GM12878 (cell line): ENCODE measurements at regions not wholly inside any gene's neighbourhood (a gene's known extent, or its start where the extent isn't known, plus 50 kb on each side); places are given as distances from the start of the nearest gene placed in this dataset.

ENCODE experiments used
- ATF2 ChIP-seq: IDR thresholded peaks from 2 replicates; pipeline ENCODE4 v1.6.1; 2012; ENCODE audit warnings: low read length, inconsistent platforms
- CHD4 ChIP-seq: fragments of 200-600 bp; sonication (generic); IDR thresholded peaks from 2 replicates; pipeline ENCODE4 v1.6.1; 2016; ENCODE audit warnings: mild to moderate bottlenecking
- CTCF ChIP-seq, 3 experiments: IDR thresholded peaks in 2 of 3; conservative IDR thresholded peaks in 1 of 3; 2 replicates each; pipeline ENCODE4 v1.5.1; 2011; ENCODE audit warnings: low read depth in 3 of 3, low read length in 3 of 3, mild to moderate bottlenecking in 3 of 3, control low read depth in 2 of 3, moderate library complexity in 2 of 3, inconsistent platforms in 1 of 3, mixed read lengths in 1 of 3; ENCODE audit not compliant: control insufficient read depth in 2 of 3, insufficient read depth in 1 of 3; ENCODE audit errors: extremely low read depth in 1 of 3
- EGR1 ChIP-seq, 2 experiments: IDR thresholded peaks; 1 replicate in 1 of 2; 2 replicates in 1 of 2; pipeline ENCODE4 v1.6.1; 2011 to 2012; ENCODE audit warnings: low read depth in 2 of 2, low read length in 2 of 2, borderline replicate concordance in 1 of 2, mild to moderate bottlenecking in 1 of 2, moderate library complexity in 1 of 2
- EP300 ChIP-seq, 2 experiments: fragments of 150-350 bp in 1 of 2; IDR thresholded peaks; 2 replicates each; pipeline ENCODE4 v1.6.1; 2011 to 2012; ENCODE audit warnings: low read depth in 2 of 2, low read length in 2 of 2, borderline replicate concordance in 1 of 2, improper control_type of control experiment in 1 of 2, inconsistent platforms in 1 of 2; ENCODE audit not compliant: control insufficient read depth in 1 of 2
- NBN ChIP-seq: fragments of 450-650 bp; IDR thresholded peaks from 2 replicates; pipeline ENCODE4 v1.6.1; 2016
- POLR2A ChIP-seq: IDR thresholded peaks from 2 replicates; pipeline ENCODE4 v1.6.1; 2011; ENCODE audit warnings: low read depth, mild to moderate bottlenecking, low read length
- POLR2AphosphoS5 ChIP-seq: IDR thresholded peaks from 2 replicates; pipeline ENCODE4 v1.6.1; 2011; ENCODE audit warnings: mild to moderate bottlenecking, low read length, inconsistent platforms
- SP1 ChIP-seq: IDR thresholded peaks from one replicate; pipeline ENCODE4 v1.6.1; 2011; ENCODE audit warnings: low read depth, low read length
- ZNF274 ChIP-seq: IDR thresholded peaks from one replicate; pipeline ENCODE4 v1.8.0; 2011; ENCODE audit not compliant: insufficient read length, insufficient read depth
- TF ChIP-seq, protein P1 (sequence below): IDR thresholded peaks from 2 replicates; pipeline ENCODE4 v1.6.1; 2012; ENCODE audit warnings: low read depth, low read length, improper control_type of control experiment

DNA sequence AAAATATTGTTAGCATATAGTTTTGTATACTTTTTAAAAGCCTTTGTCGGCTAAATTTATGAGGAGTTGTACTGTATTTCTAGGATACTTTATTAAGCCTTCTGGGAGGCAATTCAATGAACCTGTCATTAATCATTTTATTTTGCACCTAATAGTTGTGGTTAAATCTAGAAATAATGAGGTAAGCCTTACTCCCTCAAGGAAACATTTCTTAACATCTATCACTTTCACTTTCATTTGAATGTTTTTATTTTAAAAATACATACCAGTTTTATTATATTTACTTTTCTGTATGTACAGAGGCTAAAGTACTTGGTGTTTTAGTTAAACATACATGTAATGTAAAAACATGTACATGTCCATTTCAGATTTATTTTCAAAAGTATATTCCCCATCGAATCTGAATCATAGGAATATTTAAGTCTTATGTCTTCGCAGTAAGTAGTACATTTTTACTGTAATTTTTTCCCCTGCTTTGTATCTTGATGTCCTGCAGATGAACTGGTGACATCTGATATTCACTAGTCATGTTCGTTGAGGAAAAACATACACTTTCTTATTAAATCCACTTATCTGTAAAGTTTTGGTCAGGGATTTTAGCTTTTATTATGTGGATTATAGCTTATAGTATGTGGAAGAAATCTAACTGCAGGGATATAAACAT, 82.8 kb downstream of the DISP1 start:
- TF ChIP-seq CHD4 (no peak), NBN (no peak), CTCF (IDR thresholded peaks at IDR 0.05 in 2 of 3, conservative IDR thresholded peaks at IDR 0.05 in 1 of 3; ENCODE audit: control insufficient read depth in 2 of 3, extremely low read depth in 1 of 3, insufficient read depth in 1 of 3, low read depth in 3 of 3, low read length in 3 of 3) (no peak), ATF2 (no peak), EP300 (IDR thresholded peaks at IDR 0.05; ENCODE audit: borderline replicate concordance in 1 of 2, control insufficient read depth in 1 of 2, low read depth in 2 of 2, low read length in 2 of 2) (no peak), SP1 (no peak), ZNF274 (no peak), POLR2A (no peak), POLR2AphosphoS5 (no peak), EGR1 (IDR thresholded peaks at IDR 0.05; ENCODE audit: borderline replicate concordance in 1 of 2, low read depth in 2 of 2, low read length in 2 of 2) (no peak)
- TF ChIP-seq, protein P1, sequence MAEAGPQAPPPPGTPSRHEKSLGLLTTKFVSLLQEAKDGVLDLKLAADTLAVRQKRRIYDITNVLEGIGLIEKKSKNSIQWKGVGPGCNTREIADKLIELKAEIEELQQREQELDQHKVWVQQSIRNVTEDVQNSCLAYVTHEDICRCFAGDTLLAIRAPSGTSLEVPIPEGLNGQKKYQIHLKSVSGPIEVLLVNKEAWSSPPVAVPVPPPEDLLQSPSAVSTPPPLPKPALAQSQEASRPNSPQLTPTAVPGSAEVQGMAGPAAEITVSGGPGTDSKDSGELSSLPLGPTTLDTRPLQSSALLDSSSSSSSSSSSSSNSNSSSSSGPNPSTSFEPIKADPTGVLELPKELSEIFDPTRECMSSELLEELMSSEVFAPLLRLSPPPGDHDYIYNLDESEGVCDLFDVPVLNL, result no peak
